ENCODE measurements at regions not wholly inside any gene's neighbourhood (a gene's known extent, or its start where the extent isn't known, plus 50 kb on each side); places are given as distances from the start of the nearest gene placed in this dataset.
"Not testable (repeated sequence)": the region's sequence is repeated elsewhere in the genome, so short reads cannot be mapped to it uniquely, and the experiment has no call there.

- in situ Hi-C loops (cut with MboI), result no loop called here
- H2AFZ ChIP-seq, result no peak overlapping the region
Observed at GRCh38 chr5:171549274-171549673, 129.8 kb downstream of the FGF18 start.

GRCh38 chr5:171553817-171554216 is 134.4 kb downstream of the FGF18 start:
- H2AFZ ChIP-seq; H3K4me1 ChIP-seq (ENCODE audit: insufficient read depth); H3K9me3 ChIP-seq (ENCODE audit: low read depth); H3K4me2 ChIP-seq (ENCODE audit: unreplicated experiment); DNase-seq; H4K20me1 ChIP-seq (ENCODE audit: insufficient read depth); H3K27ac ChIP-seq; H3K9ac ChIP-seq; H3K36me3 ChIP-seq (ENCODE audit: low read depth); in situ Hi-C loops (cut with MboI); H3K9me2 ChIP-seq (ENCODE audit: insufficient read depth); H3F3A ChIP-seq (ENCODE audit: insufficient read depth); H3K4me3 ChIP-seq; H3K79me2 ChIP-seq (ENCODE audit: insufficient read depth): not testable (repeated sequence)
- peaks cover 28% of the 10 kb centered on the region for H3K27me3 ChIP-seq (replicated peaks; ENCODE audit: insufficient read depth)
- 77% methylated on average over 7 of the region's 7 CpGs for WGBS, 2 experiments (ENCODE audit: low coverage in 1 of 2, low lambda C conversion rate in 2 of 2, missing lambda C conversion rate in 2 of 2)

More at GRCh38 chr5:171549274-171549673, 129.8 kb downstream of the FGF18 start:
- Histone ChIP-seq H3K4me1 (ENCODE audit: insufficient read depth) (no peaks in the 10 kb centered on the region), H3K9me3 (ENCODE audit: low read depth) (no peaks in the 10 kb centered on the region), H3F3A (ENCODE audit: insufficient read depth) (no peaks in the 10 kb centered on the region), H3K4me2 (ENCODE audit: unreplicated experiment) (no peak overlapping the region), H3K79me2 (ENCODE audit: insufficient read depth) (no peaks in the 10 kb centered on the region), H3K36me3 (ENCODE audit: low read depth) (no peaks in the 10 kb centered on the region), H3K27ac (no peak overlapping the region), H3K27me3 (replicated peaks; ENCODE audit: insufficient read depth) (peaks cover 6% of the 10 kb centered on the region), H4K20me1 (ENCODE audit: insufficient read depth) (no peaks in the 10 kb centered on the region), H3K4me3 (no peak overlapping the region), H3K9me2 (ENCODE audit: insufficient read depth) (no peaks in the 10 kb centered on the region), H3K9ac (no peak overlapping the region)
- TF ChIP-seq EZH2 (IDR thresholded peaks at IDR 0.05; ENCODE audit: insufficient read depth, poor library complexity, severe bottlenecking) (no peak), EZH2phosphoT487 (IDR thresholded peaks at IDR 0.05; ENCODE audit: insufficient read depth, low read depth) (no peak)
- WGBS, 2 experiments (ENCODE audit: low coverage in 1 of 2, low lambda C conversion rate in 2 of 2, missing lambda C conversion rate in 2 of 2), result 11 to 15% methylated on average over 8 of the region's 8 CpGs
- no peak for DNase-seq

GRCh38 chr5:171555160-171555559 is 135.7 kb downstream of the FGF18 start:
- Histone ChIP-seq H3K9me3 (ENCODE audit: low read depth) (no peaks in the 10 kb centered on the region), H3F3A (ENCODE audit: insufficient read depth) (no peaks in the 10 kb centered on the region), H2AFZ (no peak overlapping the region), H3K27ac (no peak overlapping the region), H3K36me3 (ENCODE audit: low read depth) (no peaks in the 10 kb centered on the region), H3K4me3 (no peak overlapping the region), H3K9me2 (ENCODE audit: insufficient read depth) (no peaks in the 10 kb centered on the region), H3K27me3 (replicated peaks; ENCODE audit: insufficient read depth) (peaks cover 37% of the 10 kb centered on the region), H3K79me2 (ENCODE audit: insufficient read depth) (no peaks in the 10 kb centered on the region), H4K20me1 (ENCODE audit: insufficient read depth) (no peaks in the 10 kb centered on the region), H3K4me1 (ENCODE audit: insufficient read depth) (no peaks in the 10 kb centered on the region), H3K9ac (no peak overlapping the region), H3K4me2 (ENCODE audit: unreplicated experiment) (no peak overlapping the region)
- in situ Hi-C loops (cut with MboI), result no loop called here
- no peak for DNase-seq
- TF ChIP-seq EZH2phosphoT487 (IDR thresholded peaks at IDR 0.05; ENCODE audit: insufficient read depth, low read depth), result no peak
- TF ChIP-seq EZH2 (IDR thresholded peaks at IDR 0.05; ENCODE audit: insufficient read depth, poor library complexity, severe bottlenecking), result no peak
- 60 to 66% methylated on average over 6 of the region's 6 CpGs for WGBS, 2 experiments (ENCODE audit: low coverage in 1 of 2, low lambda C conversion rate in 2 of 2, missing lambda C conversion rate in 2 of 2)

GRCh38 chr5:171562822-171563221 is 143.4 kb downstream of the FGF18 start:
- no peaks in the 10 kb centered on the region for H4K20me1 ChIP-seq (ENCODE audit: insufficient read depth)
- no peaks in the 10 kb centered on the region for H3K9me3 ChIP-seq (ENCODE audit: low read depth)
- peaks cover 22% of the 10 kb centered on the region; the same call in 1 of the 2 replicates for H3K27me3 ChIP-seq (replicated peaks; ENCODE audit: insufficient read depth)
- no peaks in the 10 kb centered on the region for H3K79me2 ChIP-seq (ENCODE audit: insufficient read depth)
- H3K9ac ChIP-seq, result no peak overlapping the region
- no peak overlapping the region for H3K27ac ChIP-seq
- no peak for DNase-seq
- no peaks in the 10 kb centered on the region for H3K9me2 ChIP-seq (ENCODE audit: insufficient read depth)
- no peak for TF ChIP-seq EZH2 (IDR thresholded peaks at IDR 0.05; ENCODE audit: insufficient read depth, poor library complexity, severe bottlenecking)
- no peak for TF ChIP-seq EZH2phosphoT487 (IDR thresholded peaks at IDR 0.05; ENCODE audit: insufficient read depth, low read depth)
- no peak overlapping the region for H3K4me3 ChIP-seq
- no peak overlapping the region for H2AFZ ChIP-seq
- in situ Hi-C loops (cut with MboI), result no loop called here
- no peaks in the 10 kb centered on the region for H3K4me1 ChIP-seq (ENCODE audit: insufficient read depth)
- WGBS, 2 experiments (ENCODE audit: low coverage in 1 of 2, low lambda C conversion rate in 2 of 2, missing lambda C conversion rate in 2 of 2), result 81 to 84% methylated on average over 3 of the region's 3 CpGs
- H3F3A ChIP-seq (ENCODE audit: insufficient read depth), result no peaks in the 10 kb centered on the region
- H3K4me2 ChIP-seq (ENCODE audit: unreplicated experiment), result no peak overlapping the region
- no peaks in the 10 kb centered on the region for H3K36me3 ChIP-seq (ENCODE audit: low read depth)

GRCh38 chr5:171568389-171568788 is 148.9 kb downstream of the FGF18 start:
- H3K4me3 ChIP-seq, result no peak overlapping the region
- no peaks in the 10 kb centered on the region for H3K4me1 ChIP-seq (ENCODE audit: insufficient read depth)
- no peak overlapping the region for H3K4me2 ChIP-seq (ENCODE audit: unreplicated experiment)
- TF ChIP-seq EZH2phosphoT487 (IDR thresholded peaks at IDR 0.05; ENCODE audit: insufficient read depth, low read depth) (no peak), EZH2 (IDR thresholded peaks at IDR 0.05; ENCODE audit: insufficient read depth, poor library complexity, severe bottlenecking) (no peak)
- H3K79me2 ChIP-seq (ENCODE audit: insufficient read depth), result no peaks in the 10 kb centered on the region
- H3K27ac ChIP-seq, result no peak overlapping the region
- no peaks in the 10 kb centered on the region for H3K9me2 ChIP-seq (ENCODE audit: insufficient read depth)
- no peaks in the 10 kb centered on the region for H3K36me3 ChIP-seq (ENCODE audit: low read depth)
- H3K9ac ChIP-seq, result no peak overlapping the region
- H3F3A ChIP-seq (ENCODE audit: insufficient read depth), result no peaks in the 10 kb centered on the region
- H3K9me3 ChIP-seq (ENCODE audit: low read depth), result no peaks in the 10 kb centered on the region
- in situ Hi-C loops (cut with MboI), result no loop called here
- H3K27me3 ChIP-seq (replicated peaks; ENCODE audit: insufficient read depth), result no peaks in the 10 kb centered on the region
- DNase-seq, result no peak
- H4K20me1 ChIP-seq (ENCODE audit: insufficient read depth), result no peaks in the 10 kb centered on the region
- 24 to 29% methylated on average over 1 of the region's 1 CpG for WGBS, 2 experiments (ENCODE audit: low coverage in 1 of 2, low lambda C conversion rate in 2 of 2, missing lambda C conversion rate in 2 of 2)
- no peak overlapping the region for H2AFZ ChIP-seq

Data from GM23248 (cell line).